ENCODE measurements at regions not wholly inside any gene's neighbourhood (a gene's known extent, or its start where the extent isn't known, plus 50 kb on each side); places are given as distances from the start of the nearest gene placed in this dataset.
"Not testable (repeated sequence)": the region's sequence is repeated elsewhere in the genome, so short reads cannot be mapped to it uniquely, and the experiment has no call there.

- DNase-seq (ENCODE audit: low spot score): no peak
Measured at GRCh38 chr15:39502082-39502447, 78.8 kb upstream of the THBS1 start.

GRCh38 chr15:39502611-39503195 lies 78.2 kb upstream of the THBS1 start:
- no peak for DNase-seq (ENCODE audit: low spot score)

GRCh38 chr15:39503526-39503925 lies 77.4 kb upstream of the THBS1 start:
- DNase-seq (ENCODE audit: low spot score): no peak

- peak; percentile 18 for DNase-seq (ENCODE audit: low spot score)
Measured at GRCh38 chr15:39504808-39505207, 76.1 kb upstream of the THBS1 start.

GRCh38 chr15:39506146-39506545 lies 74.7 kb upstream of the THBS1 start:
- DNase-seq (ENCODE audit: low spot score): no peak

- DNase-seq (ENCODE audit: low spot score): no peak
Measured at GRCh38 chr15:39508536-39508935, 72.3 kb upstream of the THBS1 start.

- DNase-seq (ENCODE audit: low spot score): no peak
Measured at GRCh38 chr15:39510001-39510701, 70.7 kb upstream of the THBS1 start.

GRCh38 chr15:39511000-39511915 lies 69.6 kb upstream of the THBS1 start:
- peak; percentile 87 for DNase-seq (ENCODE audit: low spot score)

- peak; percentile 29 for DNase-seq (ENCODE audit: low spot score)
Measured at GRCh38 chr15:39511916-39512260, 69.0 kb upstream of the THBS1 start.

GRCh38 chr15:39512643-39513042 lies 68.2 kb upstream of the THBS1 start:
- no peak for DNase-seq (ENCODE audit: low spot score)

GRCh38 chr15:39513936-39514335 lies 66.9 kb upstream of the THBS1 start:
- DNase-seq (ENCODE audit: low spot score): no peak

GRCh38 chr15:39514933-39515332 lies 65.9 kb upstream of the THBS1 start:
- no peak for DNase-seq (ENCODE audit: low spot score)

- no peak for DNase-seq (ENCODE audit: low spot score)
Measured at GRCh38 chr15:39515765-39516164, 65.1 kb upstream of the THBS1 start.

- DNase-seq (ENCODE audit: low spot score): no peak
Measured at GRCh38 chr15:39517122-39517855, 63.6 kb upstream of the THBS1 start.

GRCh38 chr15:39523968-39524367 lies 56.9 kb upstream of the THBS1 start:
- DNase-seq (ENCODE audit: low spot score): not testable (repeated sequence)

- no peak for DNase-seq (ENCODE audit: low spot score)
Measured at GRCh38 chr15:39529457-39529856, 51.4 kb upstream of the THBS1 start.

- DNase-seq (ENCODE audit: low spot score): no peak
Measured at GRCh38 chr15:39530480-39531342, 50.2 kb upstream of the THBS1 start.

All from AG08396 (cell line).